ENCODE measurements at regions not wholly inside any gene's neighbourhood (a gene's known extent, or its start where the extent isn't known, plus 50 kb on each side); places are given as distances from the start of the nearest gene placed in this dataset.

- Histone ChIP-seq H3K36me3 (ENCODE audit: insufficient read depth, insufficient read length, low read length) (no peaks in the 10 kb centered on the region), H3K4me3 (ENCODE audit: insufficient read length, low read depth) (no peak overlapping the region), H3K9ac (ENCODE audit: insufficient read length, low read depth) (no peak overlapping the region), H3K4me1 (ENCODE audit: insufficient read depth, insufficient read length) (no peaks in the 10 kb centered on the region), H3K9me3 (ENCODE audit: insufficient read depth, low read length) (0 out of 2 replicates have a peak, but pooled peaks cover 4% of the 10 kb centered on the region), H3K27me3 (ENCODE audit: insufficient read depth, insufficient read length) (no peaks in the 10 kb centered on the region)
- no peak for DNase-seq (ENCODE audit: low read depth, low spot score)
- TF ChIP-seq YY1 (IDR thresholded peaks at IDR 0.05; ENCODE audit: insufficient read depth, insufficient read length), result no peak
- no peak for TF ChIP-seq ZNF274 (IDR thresholded peaks at IDR 0.05; ENCODE audit: low read depth, low read length)
- no peak for TF ChIP-seq SUZ12 (IDR thresholded peaks at IDR 0.05; ENCODE audit: extremely low read depth, insufficient read depth, insufficient read length)
These were observed 83.7 kb upstream of the MBOAT2 start for GRCh38 chr2:9087121-9087681.

GRCh38 chr2:9086465-9086864 is 83.0 kb upstream of the MBOAT2 start:
- Histone ChIP-seq H3K9me3 (ENCODE audit: insufficient read depth, low read length) (peaks cover 12% of the 10 kb centered on the region), H3K27me3 (ENCODE audit: insufficient read depth, insufficient read length) (no peaks in the 10 kb centered on the region), H3K36me3 (ENCODE audit: insufficient read depth, insufficient read length, low read length) (no peaks in the 10 kb centered on the region), H3K9ac (ENCODE audit: insufficient read length, low read depth) (no peak overlapping the region), H3K4me1 (ENCODE audit: insufficient read depth, insufficient read length) (no peaks in the 10 kb centered on the region), H3K4me3 (ENCODE audit: insufficient read length, low read depth) (no peak overlapping the region)
- no peak for TF ChIP-seq ZNF274 (IDR thresholded peaks at IDR 0.05; ENCODE audit: low read depth, low read length)
- TF ChIP-seq YY1 (IDR thresholded peaks at IDR 0.05; ENCODE audit: insufficient read depth, insufficient read length), result no peak
- no peak for TF ChIP-seq SUZ12 (IDR thresholded peaks at IDR 0.05; ENCODE audit: extremely low read depth, insufficient read depth, insufficient read length)
- DNase-seq (ENCODE audit: low read depth, low spot score), result no peak

GRCh38 chr2:9085353-9085752 is 81.9 kb upstream of the MBOAT2 start:
- H3K9me3 ChIP-seq (ENCODE audit: insufficient read depth, low read length), result peaks cover 14% of the 10 kb centered on the region
- no peak overlapping the region for H3K9ac ChIP-seq (ENCODE audit: insufficient read length, low read depth)
- TF ChIP-seq ZNF274 (IDR thresholded peaks at IDR 0.05; ENCODE audit: low read depth, low read length) (no peak), SUZ12 (IDR thresholded peaks at IDR 0.05; ENCODE audit: extremely low read depth, insufficient read depth, insufficient read length) (no peak), YY1 (IDR thresholded peaks at IDR 0.05; ENCODE audit: insufficient read depth, insufficient read length) (no peak)
- no peak for DNase-seq (ENCODE audit: low read depth, low spot score)
- H3K4me1 ChIP-seq (ENCODE audit: insufficient read depth, insufficient read length), result no peaks in the 10 kb centered on the region
- no peaks in the 10 kb centered on the region for H3K36me3 ChIP-seq (ENCODE audit: insufficient read depth, insufficient read length, low read length)
- no peaks in the 10 kb centered on the region for H3K27me3 ChIP-seq (ENCODE audit: insufficient read depth, insufficient read length)
- H3K4me3 ChIP-seq (ENCODE audit: insufficient read length, low read depth), result no peak overlapping the region

GRCh38 chr2:9083287-9083686 is 79.8 kb upstream of the MBOAT2 start:
- Histone ChIP-seq H3K9me3 (ENCODE audit: insufficient read depth, low read length) (peaks cover 14% of the 10 kb centered on the region), H3K9ac (ENCODE audit: insufficient read length, low read depth) (no peak overlapping the region), H3K27me3 (ENCODE audit: insufficient read depth, insufficient read length) (no peaks in the 10 kb centered on the region), H3K4me3 (ENCODE audit: insufficient read length, low read depth) (no peak overlapping the region), H3K36me3 (ENCODE audit: insufficient read depth, insufficient read length, low read length) (no peaks in the 10 kb centered on the region), H3K4me1 (ENCODE audit: insufficient read depth, insufficient read length) (no peaks in the 10 kb centered on the region)
- no peak for DNase-seq (ENCODE audit: low read depth, low spot score)
- TF ChIP-seq ZNF274 (IDR thresholded peaks at IDR 0.05; ENCODE audit: low read depth, low read length) (no peak), SUZ12 (IDR thresholded peaks at IDR 0.05; ENCODE audit: extremely low read depth, insufficient read depth, insufficient read length) (no peak), YY1 (IDR thresholded peaks at IDR 0.05; ENCODE audit: insufficient read depth, insufficient read length) (no peak)

GRCh38 chr2:9082158-9082557 is 78.7 kb upstream of the MBOAT2 start:
- Histone ChIP-seq H3K36me3 (ENCODE audit: insufficient read depth, insufficient read length, low read length) (no peaks in the 10 kb centered on the region), H3K4me1 (ENCODE audit: insufficient read depth, insufficient read length) (no peaks in the 10 kb centered on the region), H3K4me3 (ENCODE audit: insufficient read length, low read depth) (no peak overlapping the region), H3K9me3 (ENCODE audit: insufficient read depth, low read length) (peaks cover 14% of the 10 kb centered on the region), H3K9ac (ENCODE audit: insufficient read length, low read depth) (no peak overlapping the region), H3K27me3 (ENCODE audit: insufficient read depth, insufficient read length) (no peaks in the 10 kb centered on the region)
- no peak for DNase-seq (ENCODE audit: low read depth, low spot score)
- TF ChIP-seq ZNF274 (IDR thresholded peaks at IDR 0.05; ENCODE audit: low read depth, low read length) (no peak), YY1 (IDR thresholded peaks at IDR 0.05; ENCODE audit: insufficient read depth, insufficient read length) (no peak), SUZ12 (IDR thresholded peaks at IDR 0.05; ENCODE audit: extremely low read depth, insufficient read depth, insufficient read length) (no peak)

- H3K4me1 ChIP-seq (ENCODE audit: insufficient read depth, insufficient read length), result no peaks in the 10 kb centered on the region
- no peak overlapping the region for H3K9ac ChIP-seq (ENCODE audit: insufficient read length, low read depth)
- TF ChIP-seq SUZ12 (IDR thresholded peaks at IDR 0.05; ENCODE audit: extremely low read depth, insufficient read depth, insufficient read length), result no peak
- no peak for TF ChIP-seq YY1 (IDR thresholded peaks at IDR 0.05; ENCODE audit: insufficient read depth, insufficient read length)
- TF ChIP-seq ZNF274 (IDR thresholded peaks at IDR 0.05; ENCODE audit: low read depth, low read length), result no peak
- peaks cover 14% of the 10 kb centered on the region for H3K9me3 ChIP-seq (ENCODE audit: insufficient read depth, low read length)
- H3K36me3 ChIP-seq (ENCODE audit: insufficient read depth, insufficient read length, low read length), result no peaks in the 10 kb centered on the region
- H3K27me3 ChIP-seq (ENCODE audit: insufficient read depth, insufficient read length), result no peaks in the 10 kb centered on the region
- H3K4me3 ChIP-seq (ENCODE audit: insufficient read length, low read depth), result no peak overlapping the region
- DNase-seq (ENCODE audit: low read depth, low spot score), result no peak
These were observed 78.3 kb upstream of the MBOAT2 start for GRCh38 chr2:9081750-9082149.

GRCh38 chr2:9078405-9078804 is 74.9 kb upstream of the MBOAT2 start:
- TF ChIP-seq SUZ12 (IDR thresholded peaks at IDR 0.05; ENCODE audit: extremely low read depth, insufficient read depth, insufficient read length) (no peak), YY1 (IDR thresholded peaks at IDR 0.05; ENCODE audit: insufficient read depth, insufficient read length) (no peak), ZNF274 (IDR thresholded peaks at IDR 0.05; ENCODE audit: low read depth, low read length) (no peak)

More at GRCh38 chr2:9078405-9078804, 74.9 kb upstream of the MBOAT2 start:
- Histone ChIP-seq H3K9ac (ENCODE audit: insufficient read length, low read depth) (no peak overlapping the region), H3K9me3 (ENCODE audit: insufficient read depth, low read length) (peaks cover 14% of the 10 kb centered on the region), H3K27me3 (ENCODE audit: insufficient read depth, insufficient read length) (no peaks in the 10 kb centered on the region), H3K4me3 (ENCODE audit: insufficient read length, low read depth) (no peak overlapping the region), H3K36me3 (ENCODE audit: insufficient read depth, insufficient read length, low read length) (no peaks in the 10 kb centered on the region), H3K4me1 (ENCODE audit: insufficient read depth, insufficient read length) (no peaks in the 10 kb centered on the region)
- DNase-seq (ENCODE audit: low read depth, low spot score), result no peak
